PC-3 (cell line): ENCODE measurements at regions not wholly inside any gene's neighbourhood (a gene's known extent, or its start where the extent isn't known, plus 50 kb on each side); places are given as distances from the start of the nearest gene placed in this dataset.

Source experiments
- ATAC-seq: fragments of 200-7000 bp; cut with Tn5 transposase; 2 replicates; pipeline ENCODE4 v1.9.1; 2020; ENCODE audit warnings: mild to moderate bottlenecking, moderate library complexity
- BruUV-seq: library from RNA; stranded (reverse); fragments of 400-500 nt; replicated peaks from 2 replicates; lab custom pipeline; 2021; lab: Mats Ljungman, UMichigan
- CTCF ChIA-PET: fragments of 300-600 bp; sonication (Branson Sonifier 250); formaldehyde crosslinking; loops from one replicate; lab custom pipeline; 2022; ENCODE audit warnings: antibody characterized with exemption; lab: Charles Lee
- POLR2A ChIA-PET: fragments of 300-600 bp; sonication (Branson Sonifier 250); formaldehyde crosslinking; loops from one replicate; lab custom pipeline; 2022; ENCODE audit warnings: antibody characterized with exemption; ENCODE audit not compliant: unreplicated experiment; lab: Charles Lee
- DNase-seq: peaks from one replicate; pipeline ENCODE4 v3.0.0-alpha.2; 2015
- H2AFZ ChIP-seq: fragments of 300-600 bp; sonication (generic); 2 replicates; pipeline ENCODE4 v1.6.0; 2016; ENCODE audit warnings: antibody characterized with exemption, low read length
- H3F3A ChIP-seq: fragments of 300-600 bp; sonication (generic); one replicate; pipeline ENCODE4 v1.6.0; 2017; ENCODE audit warnings: antibody characterized with exemption, low read length, control low read depth, mild to moderate bottlenecking; ENCODE audit not compliant: unreplicated experiment
- H3K27ac ChIP-seq: fragments of 300-600 bp; sonication (generic); 2 replicates; pipeline ENCODE4 v1.5.1; 2016; ENCODE audit warnings: mild to moderate bottlenecking, low read length
- H3K27me3 ChIP-seq: fragments of 300-600 bp; sonication (generic); 2 replicates; pipeline ENCODE4 v1.6.1; 2016; ENCODE audit warnings: low read length, mixed read lengths
- H3K36me3 ChIP-seq: fragments of 300-600 bp; sonication (generic); 2 replicates; pipeline ENCODE4 v1.6.1; 2016; ENCODE audit warnings: low read depth, mixed run types, low read length, mixed read lengths
- H3K4me1 ChIP-seq: fragments of 300-600 bp; sonication (generic); 2 replicates; pipeline ENCODE4 v1.5.1; 2016; ENCODE audit warnings: low read length; ENCODE audit not compliant: insufficient read depth
- H3K4me2 ChIP-seq: fragments of 300-600 bp; sonication (generic); 2 replicates; pipeline ENCODE4 v1.6.0; 2016; ENCODE audit warnings: low read length
- H3K4me3 ChIP-seq: fragments of 300-600 bp; sonication (generic); 2 replicates; pipeline ENCODE4 v1.5.1; 2016; ENCODE audit warnings: mild to moderate bottlenecking, low read length, mixed read lengths
- H3K79me2 ChIP-seq: fragments of 300-600 bp; sonication (generic); 2 replicates; pipeline ENCODE4 v1.6.1; 2017; ENCODE audit warnings: low read length, mixed read lengths
- H3K9ac ChIP-seq: fragments of 300-600 bp; sonication (generic); 2 replicates; pipeline ENCODE4 v1.6.0; 2016; ENCODE audit warnings: mild to moderate bottlenecking, low read length
- H3K9me2 ChIP-seq: fragments of 300-600 bp; sonication (generic); replicated peaks from 2 replicates; pipeline ENCODE4 v1.6.1; 2016; ENCODE audit warnings: mixed run types, low read length, mixed read lengths
- H3K9me3 ChIP-seq: fragments of 300-600 bp; sonication (generic); 2 replicates; pipeline ENCODE4 v1.6.1; 2016; ENCODE audit warnings: low read length, mixed read lengths
- H4K20me1 ChIP-seq: fragments of 300-600 bp; sonication (generic); 2 replicates; pipeline ENCODE4 v1.6.1; 2016; ENCODE audit warnings: low read length, mixed read lengths
- CTCF ChIP-seq: fragments of 300-600 bp; sonication (generic); conservative IDR thresholded peaks from 2 replicates; pipeline ENCODE4 v1.5.1; 2017; ENCODE audit warnings: antibody characterized with exemption, low read depth, mild to moderate bottlenecking, low read length
- EZH2 ChIP-seq: fragments of 300-600 bp; sonication (generic); IDR thresholded peaks from one replicate; pipeline ENCODE4 v1.6.1; 2017; ENCODE audit warnings: antibody characterized with exemption, mild to moderate bottlenecking, low read length; ENCODE audit not compliant: unreplicated experiment
- EZH2phosphoT487 ChIP-seq: fragments of 300-600 bp; sonication (generic); IDR thresholded peaks from 2 replicates; pipeline ENCODE4 v1.6.1; 2018; ENCODE audit warnings: mild to moderate bottlenecking, antibody characterized with exemption, low read length, borderline replicate concordance
- intact Hi-C: fragments of 100-400 bp; cut with micrococcal nuclease; formaldehyde crosslinking; loops from 2 replicates; pipeline ENCODE4 v1.9.0; 2023

- H2AFZ ChIP-seq, result no peak overlapping the region
- TF ChIP-seq EZH2phosphoT487 (no peak), EZH2 (no peak), CTCF (no peak)
- BruUV-seq, result no TSS peak
- no peak overlapping the region for H3K9ac ChIP-seq
- no peaks in the 10 kb centered on the region for H3K4me1 ChIP-seq
- no peak overlapping the region for H3K4me2 ChIP-seq
- DNase-seq (no peak), ATAC-seq (no peak)
- CTCF ChIA-PET, result no interaction called here
- no peaks in the 10 kb centered on the region for H3K79me2 ChIP-seq
- no peaks in the 10 kb centered on the region for H3K36me3 ChIP-seq
- no peak overlapping the region for H3K27ac ChIP-seq
- H3K4me3 ChIP-seq, result no peak overlapping the region
- H3K27me3 ChIP-seq, result no peaks in the 10 kb centered on the region
- POLR2A ChIA-PET, result no interaction called here
- intact Hi-C loops, result loop anchor here (5.0 kb wide), 3 partner anchors 257 to 852 kb away; no protein-coding TSS in a partner anchor
- H3F3A ChIP-seq, result no peaks in the 10 kb centered on the region
- no peaks in the 10 kb centered on the region for H4K20me1 ChIP-seq
- no peaks in the 10 kb centered on the region for H3K9me3 ChIP-seq
- no peaks in the 10 kb centered on the region for H3K9me2 ChIP-seq
Observed at GRCh38 chr13:99659866-99660554, 158.7 kb downstream of the TM9SF2 start.

GRCh38 chr13:99659226-99659625 is 158.0 kb downstream of the TM9SF2 start:
- Histone ChIP-seq H3K9me2 (no peaks in the 10 kb centered on the region), H3K9me3 (no peaks in the 10 kb centered on the region), H3F3A (no peaks in the 10 kb centered on the region), H3K4me1 (no peaks in the 10 kb centered on the region), H3K27me3 (no peaks in the 10 kb centered on the region), H4K20me1 (no peaks in the 10 kb centered on the region), H3K9ac (no peak overlapping the region), H3K27ac (no peak overlapping the region), H2AFZ (no peak overlapping the region), H3K4me3 (no peak overlapping the region), H3K36me3 (no peaks in the 10 kb centered on the region), H3K79me2 (no peaks in the 10 kb centered on the region), H3K4me2 (no peak overlapping the region)
- no TSS peak for BruUV-seq
- DNase-seq (no peak), ATAC-seq (no peak)
- ChIA-PET CTCF (no interaction called here), POLR2A (no interaction called here)
- intact Hi-C loops, result loop anchor here (5.0 kb wide), 3 partner anchors 258 to 853 kb away; no protein-coding TSS in a partner anchor
- TF ChIP-seq EZH2phosphoT487, result no peak
- no peak for TF ChIP-seq CTCF
- TF ChIP-seq EZH2, result no peak
